Amniotic epithelial cell (primary cell): ENCODE measurements at regions not wholly inside any gene's neighbourhood (a gene's known extent, or its start where the extent isn't known, plus 50 kb on each side); places are given as distances from the start of the nearest gene placed in this dataset.

Experiments
- DNase-seq: peaks from one replicate; pipeline ENCODE4 v3.0.0-alpha.2; 2010; ENCODE audit warnings: low read depth

- DNase-seq: no peak
These were observed 78.4 kb upstream of the WNT4 start for GRCh38 chr1:22221233-22221780.

- DNase-seq: no peak
These were observed 79.8 kb upstream of the WNT4 start for GRCh38 chr1:22222723-22223122.

- DNase-seq: no peak
These were observed 80.3 kb upstream of the WNT4 start for GRCh38 chr1:22223176-22223575.

GRCh38 chr1:22224091-22224490 is 81.2 kb upstream of the WNT4 start:
- DNase-seq: no peak

- no peak for DNase-seq
These were observed 81.7 kb upstream of the WNT4 start for GRCh38 chr1:22224631-22225030.

- DNase-seq: no peak
These were observed 83.1 kb upstream of the WNT4 start for GRCh38 chr1:22225858-22226589.

GRCh38 chr1:22228074-22228473 is 85.2 kb upstream of the WNT4 start:
- no peak for DNase-seq

- DNase-seq: peak; percentile 13
These were observed 85.6 kb upstream of the WNT4 start for GRCh38 chr1:22228505-22228911.

GRCh38 chr1:22229379-22229778 is 86.5 kb upstream of the WNT4 start:
- peak; percentile 92 for DNase-seq

- DNase-seq: no peak
These were observed 88.2 kb upstream of the WNT4 start for GRCh38 chr1:22231068-22231593.

GRCh38 chr1:22231995-22232690 is 89.2 kb upstream of the WNT4 start:
- no peak for DNase-seq

GRCh38 chr1:22233222-22233621 is 90.3 kb upstream of the WNT4 start:
- no peak for DNase-seq

GRCh38 chr1:22234476-22235030 is 91.7 kb upstream of the WNT4 start:
- no peak for DNase-seq

- no peak for DNase-seq
These were observed 93.3 kb upstream of the WNT4 start for GRCh38 chr1:22236166-22236565.

- no peak for DNase-seq
These were observed 94.0 kb upstream of the WNT4 start for GRCh38 chr1:22236900-22237299.

GRCh38 chr1:22237433-22238093 is 94.7 kb upstream of the WNT4 start:
- DNase-seq: no peak

GRCh38 chr1:22238356-22239224 is 95.7 kb upstream of the WNT4 start:
- DNase-seq: no peak

GRCh38 chr1:22239378-22239777 is 96.5 kb upstream of the WNT4 start:
- no peak for DNase-seq

GRCh38 chr1:22241250-22241649 is 98.4 kb upstream of the WNT4 start:
- no peak for DNase-seq

GRCh38 chr1:22241811-22242210 is 98.9 kb upstream of the WNT4 start:
- no peak for DNase-seq

- DNase-seq: no peak
These were observed 102.3 kb upstream of the WNT4 start for GRCh38 chr1:22245100-22245650.
